ENCODE measurements at regions not wholly inside any gene's neighbourhood (a gene's known extent, or its start where the extent isn't known, plus 50 kb on each side); places are given as distances from the start of the nearest gene placed in this dataset.

GRCh38 chr10:129005080-129005479 lies 462.0 kb upstream of the MGMT start:
- no peak for DNase-seq (ENCODE audit: low spot score)
- TF ChIP-seq, protein P1, sequence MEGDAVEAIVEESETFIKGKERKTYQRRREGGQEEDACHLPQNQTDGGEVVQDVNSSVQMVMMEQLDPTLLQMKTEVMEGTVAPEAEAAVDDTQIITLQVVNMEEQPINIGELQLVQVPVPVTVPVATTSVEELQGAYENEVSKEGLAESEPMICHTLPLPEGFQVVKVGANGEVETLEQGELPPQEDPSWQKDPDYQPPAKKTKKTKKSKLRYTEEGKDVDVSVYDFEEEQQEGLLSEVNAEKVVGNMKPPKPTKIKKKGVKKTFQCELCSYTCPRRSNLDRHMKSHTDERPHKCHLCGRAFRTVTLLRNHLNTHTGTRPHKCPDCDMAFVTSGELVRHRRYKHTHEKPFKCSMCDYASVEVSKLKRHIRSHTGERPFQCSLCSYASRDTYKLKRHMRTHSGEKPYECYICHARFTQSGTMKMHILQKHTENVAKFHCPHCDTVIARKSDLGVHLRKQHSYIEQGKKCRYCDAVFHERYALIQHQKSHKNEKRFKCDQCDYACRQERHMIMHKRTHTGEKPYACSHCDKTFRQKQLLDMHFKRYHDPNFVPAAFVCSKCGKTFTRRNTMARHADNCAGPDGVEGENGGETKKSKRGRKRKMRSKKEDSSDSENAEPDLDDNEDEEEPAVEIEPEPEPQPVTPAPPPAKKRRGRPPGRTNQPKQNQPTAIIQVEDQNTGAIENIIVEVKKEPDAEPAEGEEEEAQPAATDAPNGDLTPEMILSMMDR (IDR thresholded peaks at IDR 0.05; ENCODE audit: extremely low read depth, missing control alignments) = no peak

GRCh38 chr10:129005804-129006203 lies 461.2 kb upstream of the MGMT start:
- TF ChIP-seq, protein P1 (IDR thresholded peaks at IDR 0.05; ENCODE audit: extremely low read depth, missing control alignments) = no peak
- DNase-seq (ENCODE audit: low spot score) = no peak

DNA sequence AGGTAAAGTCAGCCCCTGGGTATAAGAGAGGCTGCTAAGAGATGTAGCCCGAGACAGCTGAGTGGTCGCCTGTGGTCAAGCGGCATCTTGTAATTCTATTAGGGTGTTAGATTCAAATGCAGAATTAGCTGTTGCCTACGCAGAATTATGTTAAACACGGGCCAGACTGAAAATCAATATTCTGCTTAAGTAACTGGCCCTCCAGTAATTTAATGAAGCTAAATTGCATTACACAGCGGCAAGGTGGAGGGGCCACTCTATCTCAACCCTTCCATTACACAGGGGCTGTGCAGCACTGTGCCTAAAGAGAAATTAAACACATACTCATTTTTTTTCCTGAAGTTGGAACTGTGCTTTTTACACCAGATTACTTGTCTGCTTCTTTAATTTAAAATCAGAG lies 448.5 kb upstream of the MGMT start:
- no peak for DNase-seq (ENCODE audit: low spot score)
- TF ChIP-seq, protein P1 (IDR thresholded peaks at IDR 0.05; ENCODE audit: extremely low read depth, missing control alignments) = no peak

DNA sequence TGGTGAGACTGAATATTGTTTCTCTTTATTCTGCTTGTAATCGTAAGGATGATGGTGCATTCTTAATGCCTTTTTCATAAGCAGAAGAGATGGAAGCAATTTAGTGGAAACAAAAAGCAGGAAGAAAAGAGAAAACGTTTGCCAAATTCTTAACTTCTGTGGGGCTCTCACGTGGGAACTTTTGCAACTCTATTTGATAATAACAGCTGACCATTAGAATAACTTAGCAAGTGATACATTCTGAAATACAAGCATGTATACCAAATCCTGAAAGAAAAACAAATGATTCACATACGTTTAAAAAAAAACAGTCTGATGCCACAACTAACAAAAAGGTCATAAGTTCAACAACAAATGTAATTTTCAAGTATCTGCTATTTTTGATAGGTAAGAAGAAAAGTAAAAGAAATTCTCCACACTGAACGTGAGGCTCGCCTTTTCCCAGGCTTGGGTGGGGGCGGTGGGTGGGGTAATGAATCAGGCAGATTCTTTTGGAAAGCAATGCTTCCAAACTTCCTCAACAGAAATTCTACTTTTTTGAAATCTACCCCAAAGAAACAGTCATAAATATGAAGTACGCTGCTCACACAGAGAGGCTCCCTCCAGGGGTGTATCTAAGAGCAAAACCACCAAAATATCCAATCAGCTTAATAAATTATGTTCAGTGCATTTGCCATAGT lies 446.2 kb upstream of the MGMT start:
- DNase-seq (ENCODE audit: low spot score) = no peak
- TF ChIP-seq, protein P1 (IDR thresholded peaks at IDR 0.05; ENCODE audit: extremely low read depth, missing control alignments) = no peak

DNA sequence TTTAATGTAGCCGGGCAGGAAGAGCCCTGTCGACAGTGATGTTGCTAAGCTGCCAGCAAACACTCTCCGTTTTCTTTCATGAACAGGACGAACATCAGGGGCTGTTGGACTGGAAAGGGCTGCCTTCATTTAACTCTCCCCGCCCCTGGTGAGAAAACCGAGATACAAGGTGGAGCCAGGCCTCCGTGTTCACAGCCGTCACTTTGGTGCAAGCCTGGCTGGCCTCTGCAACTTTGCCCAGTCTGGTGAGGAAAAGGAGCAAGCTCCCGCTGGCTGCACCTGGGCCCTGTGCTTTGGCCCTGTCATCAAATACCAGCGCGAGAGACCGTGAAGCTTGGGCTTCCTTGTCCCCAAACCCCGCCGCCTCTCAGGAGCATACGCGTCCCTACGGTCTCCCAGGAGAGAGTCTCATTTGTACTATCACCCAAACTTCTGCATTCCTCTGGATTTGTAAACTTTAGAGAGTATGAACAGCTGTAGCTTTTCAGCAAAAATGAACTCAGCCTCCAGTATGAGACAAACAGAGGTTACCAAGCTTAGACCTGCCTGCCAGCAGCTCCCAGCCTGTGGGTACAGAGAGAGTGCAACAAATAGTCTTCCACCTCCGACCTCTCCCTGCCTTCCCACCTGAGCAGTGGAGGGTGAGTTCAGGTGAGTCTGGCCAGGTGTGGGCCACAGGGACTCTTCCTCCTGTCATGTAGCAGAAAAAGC lies 445.3 kb upstream of the MGMT start:
- DNase-seq (ENCODE audit: low spot score) = no peak

GRCh38 chr10:129023082-129023481 lies 444.0 kb upstream of the MGMT start:
- TF ChIP-seq, protein P1 (IDR thresholded peaks at IDR 0.05; ENCODE audit: extremely low read depth, missing control alignments) = no peak
- DNase-seq (ENCODE audit: low spot score) = no peak

More for the DNA sequence above, 445.3 kb upstream of the MGMT start:
- TF ChIP-seq, protein P1 (IDR thresholded peaks at IDR 0.05; ENCODE audit: extremely low read depth, missing control alignments) = no peak

DNA sequence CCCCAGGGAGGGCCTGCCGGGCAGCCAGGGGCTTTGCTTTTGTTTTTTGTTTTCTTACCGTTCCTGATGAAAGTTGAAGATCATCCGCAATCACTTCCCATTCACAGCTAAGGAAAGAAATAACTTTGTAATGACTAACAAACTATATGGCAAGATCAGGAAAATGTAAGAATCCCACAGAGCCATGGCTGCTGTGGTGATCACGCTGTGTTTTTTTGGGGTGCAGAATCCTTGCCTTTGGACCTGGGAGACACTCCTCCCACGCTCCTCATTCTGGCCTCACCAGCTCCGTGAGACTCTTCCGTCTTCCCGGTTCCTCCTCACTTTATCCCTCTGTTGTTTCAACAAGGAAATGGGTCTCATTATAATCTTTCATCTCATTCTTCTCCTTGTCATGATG lies 443.0 kb upstream of the MGMT start:
- TF ChIP-seq, protein P1 (IDR thresholded peaks at IDR 0.05; ENCODE audit: extremely low read depth, missing control alignments) = no peak

More for the DNA sequence above, 443.0 kb upstream of the MGMT start:
- DNase-seq (ENCODE audit: low spot score) = no peak
